Activated T-cell treated with anti-CD3 and anti-CD28 coated beads, Interleukin-2, amount 50 U/mL, for 24 hours (primary cell): ENCODE measurements at regions not wholly inside any gene's neighbourhood (a gene's known extent, or its start where the extent isn't known, plus 50 kb on each side); places are given as distances from the start of the nearest gene placed in this dataset.
"Not testable (repeated sequence)": the region's sequence is repeated elsewhere in the genome, so short reads cannot be mapped to it uniquely, and the experiment has no call there.

Experiments used
- DNase-seq: peaks from one replicate; pipeline ENCODE4 v3.0.0-alpha.2; 2020
- H3K27ac Mint-ChIP-seq: 2 replicates; pipeline ENCODE4 v1.8.0; 2020; ENCODE audit warnings: mild to moderate bottlenecking, mixed read lengths
- H3K27me3 Mint-ChIP-seq: 2 replicates; pipeline ENCODE4 v1.8.0; 2020; ENCODE audit warnings: mixed read lengths
- H3K36me3 Mint-ChIP-seq: 2 replicates; pipeline ENCODE4 v1.8.0; 2020; ENCODE audit warnings: low read depth, mixed read lengths
- H3K4me1 Mint-ChIP-seq: 2 replicates; pipeline ENCODE4 v1.8.0; 2020; ENCODE audit warnings: low read depth, mixed read lengths
- H3K4me3 Mint-ChIP-seq: 2 replicates; pipeline ENCODE4 v1.8.0; 2020; ENCODE audit warnings: mild to moderate bottlenecking, moderate library complexity, mixed read lengths
- H3K9me3 Mint-ChIP-seq: 2 replicates; pipeline ENCODE4 v1.8.0; 2020; ENCODE audit warnings: mixed read lengths

DNA sequence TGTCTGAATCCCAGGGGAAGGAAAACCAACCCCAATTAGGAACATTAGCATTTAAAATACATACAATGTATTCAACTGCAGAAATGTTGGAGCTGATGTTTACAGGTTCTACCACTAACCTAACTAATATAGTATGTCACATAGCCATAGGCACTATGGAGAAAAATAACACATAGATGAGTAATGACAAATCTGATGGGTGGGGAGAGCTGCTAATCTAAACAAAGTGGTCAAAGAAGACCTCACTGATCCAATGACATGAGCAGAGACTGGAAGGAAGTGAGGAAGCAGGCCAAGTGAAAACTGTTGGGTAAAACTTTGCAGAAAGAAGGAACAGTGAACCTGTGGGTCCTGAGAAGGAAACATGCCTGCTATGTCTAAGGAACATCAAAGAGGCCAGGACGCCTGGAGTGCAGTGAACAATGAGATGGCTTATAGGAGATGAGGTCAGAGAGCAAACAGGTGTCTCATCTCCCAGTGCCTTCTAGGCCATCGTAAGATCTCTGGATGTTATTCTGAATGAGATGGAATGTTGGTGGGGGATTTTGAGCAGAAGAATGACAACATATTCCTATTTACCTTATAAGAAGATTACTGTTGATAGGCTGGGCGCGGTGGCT, 135.7 kb downstream of the ALDH8A1 start:
- H3K27ac Mint-ChIP-seq, result no peak overlapping the region
- no peaks in the 10 kb centered on the region for H3K9me3 Mint-ChIP-seq
- H3K4me3 Mint-ChIP-seq, result no peak overlapping the region
- no peak for DNase-seq
- H3K36me3 Mint-ChIP-seq, result no peaks in the 10 kb centered on the region
- H3K27me3 Mint-ChIP-seq, result no peaks in the 10 kb centered on the region
- H3K4me1 Mint-ChIP-seq, result peaks cover under 1% of the 10 kb centered on the region

DNA sequence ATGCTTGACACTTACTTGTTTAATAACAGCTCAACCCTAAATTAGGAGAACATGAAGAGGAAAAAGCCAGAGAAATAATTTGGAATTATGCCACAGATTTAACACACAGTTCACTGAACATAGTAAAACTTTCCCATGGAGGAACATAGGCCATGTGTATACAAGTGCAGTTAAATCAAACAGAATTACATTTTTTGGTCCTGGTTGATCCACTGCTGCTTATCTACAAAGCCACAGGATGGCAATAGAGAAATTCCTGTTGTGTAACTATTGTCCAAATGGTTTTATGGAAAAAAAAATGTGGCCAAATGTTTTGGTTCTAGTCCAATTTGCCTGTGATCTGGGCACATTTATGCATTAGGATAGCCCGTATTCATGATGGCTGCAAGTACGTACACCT, 136.8 kb downstream of the ALDH8A1 start:
- no peaks in the 10 kb centered on the region for H3K27me3 Mint-ChIP-seq
- H3K4me3 Mint-ChIP-seq, result no peak overlapping the region
- H3K27ac Mint-ChIP-seq, result no peak overlapping the region
- no peaks in the 10 kb centered on the region for H3K36me3 Mint-ChIP-seq
- no peak for DNase-seq
- no peaks in the 10 kb centered on the region for H3K9me3 Mint-ChIP-seq
- H3K4me1 Mint-ChIP-seq, result no peaks in the 10 kb centered on the region

DNA sequence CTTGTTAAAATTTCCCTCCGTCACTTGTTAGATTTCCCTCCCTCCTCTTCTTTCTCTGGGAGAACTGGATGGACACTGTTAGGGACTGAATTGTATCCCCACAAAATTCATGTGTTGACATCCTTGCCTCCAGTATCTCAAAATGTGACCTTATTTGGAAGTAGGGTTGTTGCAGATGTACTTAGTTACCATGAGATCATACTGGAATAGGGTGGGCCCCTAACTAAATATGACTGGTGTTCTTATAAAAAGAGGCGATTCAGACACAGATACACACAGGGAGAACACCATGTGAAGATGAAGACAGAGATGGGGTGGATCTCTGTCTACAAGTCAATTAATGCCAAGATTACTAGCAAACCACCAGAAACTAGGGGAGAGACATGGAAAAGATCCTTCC, 139.5 kb downstream of the ALDH8A1 start:
- DNase-seq, result no peak
- Mint-ChIP-seq H3K4me1 (no peaks in the 10 kb centered on the region), H3K27ac (no peak overlapping the region), H3K9me3 (no peaks in the 10 kb centered on the region), H3K36me3 (no peaks in the 10 kb centered on the region), H3K27me3 (no peaks in the 10 kb centered on the region), H3K4me3 (no peak overlapping the region)

DNA sequence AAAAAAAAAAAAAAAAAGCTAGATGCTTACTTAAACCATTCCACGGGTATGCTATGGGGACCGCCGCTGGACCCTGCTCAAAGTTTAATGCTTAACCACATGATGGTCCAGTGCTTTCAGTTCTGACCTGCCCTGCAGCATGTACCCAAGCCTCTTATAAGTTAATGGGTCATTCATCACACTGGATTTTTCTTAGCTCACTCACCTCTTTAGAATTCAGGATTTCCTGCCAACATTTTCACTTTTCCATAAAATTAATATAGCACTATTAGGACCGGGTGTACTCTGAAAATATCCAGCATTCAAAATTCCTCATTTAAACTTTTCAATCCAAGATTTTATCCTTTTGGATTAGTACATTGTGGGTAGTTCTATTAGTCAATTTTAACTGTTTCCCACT, 140.8 kb downstream of the ALDH8A1 start:
- Mint-ChIP-seq H3K27me3 (no peaks in the 10 kb centered on the region), H3K4me3 (no peak overlapping the region)

DNA sequence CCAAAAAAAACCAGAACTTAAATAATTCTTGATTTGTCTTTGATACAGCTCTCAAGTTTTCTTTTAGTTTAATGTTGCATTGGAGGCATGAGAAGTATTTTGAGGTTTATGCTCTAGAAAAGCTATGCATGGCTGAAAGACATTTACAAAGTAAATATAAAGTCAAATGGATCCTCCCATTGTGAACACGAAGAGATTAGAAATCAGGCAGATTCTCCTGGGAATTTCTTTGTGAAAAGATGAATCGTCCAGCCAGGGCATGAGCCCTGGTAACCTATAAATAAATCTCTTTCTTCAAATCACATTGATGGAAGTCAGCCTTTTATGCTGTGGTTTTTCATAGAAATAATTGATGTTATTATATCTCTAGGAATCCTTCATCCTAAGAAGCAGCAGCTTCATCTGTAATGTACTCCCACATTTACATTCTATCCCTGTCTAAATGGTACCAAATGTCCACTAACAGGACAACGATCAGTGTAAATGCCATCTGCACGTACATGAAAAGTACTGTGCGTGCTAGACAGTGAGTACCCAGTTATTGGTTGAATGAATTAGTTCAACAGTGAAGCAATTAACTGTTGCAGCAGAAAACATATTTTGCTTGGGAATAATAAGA, 143.6 kb downstream of the ALDH8A1 start:
- H3K36me3 Mint-ChIP-seq, result no peaks in the 10 kb centered on the region
- H3K27me3 Mint-ChIP-seq, result no peaks in the 10 kb centered on the region
- H3K4me3 Mint-ChIP-seq, result no peak overlapping the region
- H3K27ac Mint-ChIP-seq, result no peak overlapping the region
- no peaks in the 10 kb centered on the region for H3K9me3 Mint-ChIP-seq
- no peaks in the 10 kb centered on the region for H3K4me1 Mint-ChIP-seq
- no peak for DNase-seq

More for the DNA sequence above, 140.8 kb downstream of the ALDH8A1 start:
- Mint-ChIP-seq H3K4me1 (no peaks in the 10 kb centered on the region), H3K36me3 (no peaks in the 10 kb centered on the region), H3K9me3 (no peaks in the 10 kb centered on the region), H3K27ac (no peak overlapping the region)
- DNase-seq, result no peak

DNA sequence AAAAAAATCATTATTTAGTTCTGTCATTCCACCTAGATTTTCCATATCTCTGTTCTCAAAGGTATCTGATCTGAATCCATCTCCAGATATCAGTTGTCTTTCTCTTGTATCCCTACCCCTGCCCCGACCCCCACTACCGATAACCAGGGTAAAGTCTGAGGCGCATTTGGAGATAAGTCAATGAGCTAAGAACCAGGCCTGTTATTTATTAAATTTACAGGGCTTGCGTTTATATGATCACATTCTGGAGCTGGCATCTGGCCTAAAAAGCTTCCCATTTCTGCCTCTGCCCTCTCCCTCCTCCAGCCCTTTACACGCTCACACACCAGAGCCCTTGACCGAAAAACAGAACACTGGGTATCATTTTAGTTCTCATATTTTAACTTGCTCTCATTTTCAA, 144.7 kb downstream of the ALDH8A1 start:
- no peak overlapping the region for H3K4me3 Mint-ChIP-seq
- H3K9me3 Mint-ChIP-seq, result no peaks in the 10 kb centered on the region
- H3K27ac Mint-ChIP-seq, result no peak overlapping the region
- no peaks in the 10 kb centered on the region for H3K36me3 Mint-ChIP-seq
- H3K4me1 Mint-ChIP-seq, result no peaks in the 10 kb centered on the region
- DNase-seq, result no peak
- H3K27me3 Mint-ChIP-seq, result no peaks in the 10 kb centered on the region

DNA sequence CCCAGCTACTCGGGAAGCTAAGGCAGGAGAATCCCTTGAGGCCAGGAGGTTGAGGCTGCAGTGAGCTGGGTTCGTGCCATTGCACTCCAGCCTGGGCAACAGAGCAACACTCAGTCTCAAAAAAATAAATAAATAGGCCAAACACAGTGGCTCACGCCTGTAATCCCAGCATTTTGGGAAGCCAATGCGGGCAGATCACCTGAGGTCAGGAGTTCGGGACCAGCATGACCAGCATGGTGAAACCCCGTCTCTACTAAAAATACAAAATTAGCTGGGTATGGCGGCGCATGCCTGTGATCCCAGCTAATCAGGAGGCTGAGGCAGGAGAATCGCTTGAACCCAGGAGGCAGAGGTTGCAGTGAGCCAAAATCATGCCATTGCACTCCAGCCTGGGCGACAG, 145.6 kb downstream of the ALDH8A1 start:
- H3K27ac Mint-ChIP-seq, H3K36me3 Mint-ChIP-seq, H3K4me1 Mint-ChIP-seq, H3K9me3 Mint-ChIP-seq, H3K27me3 Mint-ChIP-seq, DNase-seq, H3K4me3 Mint-ChIP-seq: not testable (repeated sequence)

DNA sequence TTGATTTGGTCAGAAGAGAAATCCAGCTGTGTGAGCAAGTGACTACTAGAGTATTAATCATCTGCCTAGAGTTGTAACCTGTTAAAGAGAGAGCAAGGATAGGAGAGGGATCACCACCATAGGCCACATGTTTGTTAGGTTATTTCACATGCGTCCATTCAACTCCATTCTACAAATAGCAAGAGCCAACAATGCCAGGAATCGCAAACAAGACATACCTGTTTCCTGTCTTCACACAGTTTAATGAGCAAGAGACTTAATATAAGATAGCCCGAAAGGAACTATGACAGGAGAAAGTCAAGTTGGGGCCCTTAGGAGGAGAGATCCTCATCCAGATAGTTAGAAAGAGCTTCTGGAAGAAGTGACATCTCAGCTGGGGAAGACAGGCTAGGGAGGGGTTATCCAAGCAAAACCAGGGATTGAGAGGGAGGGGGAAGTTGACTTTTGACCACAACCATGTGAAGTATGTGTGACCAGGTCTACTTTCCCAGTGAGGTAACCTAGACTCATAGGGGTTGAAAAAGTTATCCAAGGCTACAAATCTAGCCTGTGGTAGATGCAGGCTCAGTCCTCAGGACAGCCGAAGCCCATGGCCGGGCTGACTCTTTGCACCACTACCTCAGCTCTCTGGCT, 147.4 kb downstream of the ALDH8A1 start:
- H3K27ac Mint-ChIP-seq, result no peak overlapping the region
- H3K4me3 Mint-ChIP-seq, result no peak overlapping the region
- H3K4me1 Mint-ChIP-seq, result no peaks in the 10 kb centered on the region
- DNase-seq, result no peak
- H3K9me3 Mint-ChIP-seq, result no peaks in the 10 kb centered on the region
- H3K27me3 Mint-ChIP-seq, result no peaks in the 10 kb centered on the region
- H3K36me3 Mint-ChIP-seq, result no peaks in the 10 kb centered on the region

DNA sequence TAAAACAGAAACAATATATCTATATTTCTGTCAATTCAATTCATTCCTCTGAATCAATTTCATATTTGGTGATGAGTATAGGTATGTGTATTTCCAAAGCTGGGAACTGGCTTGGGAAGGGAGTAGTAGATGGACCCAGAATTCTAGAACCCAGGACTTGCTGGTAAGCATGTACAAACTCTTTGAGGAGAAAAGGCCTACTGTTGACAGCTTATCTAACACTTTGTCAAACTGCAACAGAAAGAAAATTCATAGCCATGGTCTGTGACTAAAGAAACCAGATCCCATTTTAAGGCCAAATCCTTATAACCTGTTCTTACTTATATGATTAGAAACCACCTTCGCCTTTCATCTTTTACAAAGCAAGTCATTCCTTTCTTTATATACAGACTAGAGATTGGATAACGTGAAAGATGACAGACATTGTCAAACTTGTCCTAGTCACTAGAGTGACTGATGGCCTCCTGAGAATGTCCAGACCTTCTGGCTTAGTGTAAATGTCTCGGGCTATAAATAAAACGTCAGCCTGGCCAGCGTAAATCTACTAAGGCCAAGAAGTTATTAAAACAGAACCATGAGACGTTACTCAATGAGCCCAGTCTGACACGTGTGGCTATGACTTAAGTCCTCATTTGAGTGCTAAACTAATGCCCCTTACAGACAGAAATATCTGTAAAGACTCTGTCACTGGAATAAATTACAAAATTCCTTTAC, 152.3 kb downstream of the ALDH8A1 start:
- H3K36me3 Mint-ChIP-seq, result no peaks in the 10 kb centered on the region

DNA sequence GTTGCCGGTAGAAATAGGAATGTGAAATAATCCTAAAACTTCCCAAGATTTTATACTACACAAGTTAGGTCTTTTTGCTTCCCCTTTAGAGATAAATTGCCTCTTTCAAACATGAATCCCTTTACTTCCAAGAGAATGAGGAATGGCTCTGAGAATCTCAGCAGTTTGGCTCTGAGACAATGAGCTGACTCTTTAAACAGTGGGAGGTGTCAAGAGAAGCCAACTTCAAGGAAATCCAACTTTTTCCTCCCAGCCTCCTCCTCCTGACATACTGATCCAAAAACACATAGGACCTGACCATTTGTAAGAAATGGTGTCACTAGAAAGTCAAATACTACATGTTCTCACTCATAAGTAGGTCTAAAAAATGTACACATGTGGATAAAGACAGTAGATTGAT, 154.2 kb downstream of the ALDH8A1 start:
- no peaks in the 10 kb centered on the region for H3K36me3 Mint-ChIP-seq
- no peaks in the 10 kb centered on the region for H3K4me1 Mint-ChIP-seq
- no peak overlapping the region for H3K4me3 Mint-ChIP-seq
- H3K27ac Mint-ChIP-seq, result no peak overlapping the region
- DNase-seq, result no peak
- peaks cover 3% of the 10 kb centered on the region for H3K27me3 Mint-ChIP-seq
- peaks cover 17% of the 10 kb centered on the region for H3K9me3 Mint-ChIP-seq

More for the DNA sequence above, 152.3 kb downstream of the ALDH8A1 start:
- H3K27ac Mint-ChIP-seq, result no peak overlapping the region
- DNase-seq, result no peak
- peaks cover 4% of the 10 kb centered on the region for H3K9me3 Mint-ChIP-seq
- H3K27me3 Mint-ChIP-seq, result no peaks in the 10 kb centered on the region
- H3K4me1 Mint-ChIP-seq, result no peaks in the 10 kb centered on the region
- no peak overlapping the region for H3K4me3 Mint-ChIP-seq

DNA sequence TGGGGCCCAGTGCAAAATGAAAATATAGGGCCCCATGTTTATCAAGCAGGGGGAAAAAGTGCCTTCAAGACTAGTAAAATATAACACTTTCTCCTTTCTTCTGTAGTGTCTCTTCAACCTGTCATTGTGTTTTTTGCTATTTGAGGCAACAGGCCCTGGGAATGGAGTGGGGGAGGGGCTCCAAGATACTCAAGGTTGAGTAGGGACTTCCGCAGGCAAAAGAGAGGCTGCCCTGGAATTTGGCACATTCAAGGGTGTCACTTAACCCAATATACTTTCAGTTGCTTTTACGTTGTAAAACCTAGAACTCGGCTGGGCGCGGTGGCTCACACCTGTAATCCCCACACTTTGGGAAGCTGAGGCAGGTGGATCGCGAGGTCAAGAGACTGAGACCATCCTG, 154.9 kb downstream of the ALDH8A1 start:
- Mint-ChIP-seq H3K4me1 (no peaks in the 10 kb centered on the region), H3K27me3 (peaks cover 10% of the 10 kb centered on the region), H3K4me3 (no peak overlapping the region), H3K9me3 (peaks cover 22% of the 10 kb centered on the region), H3K27ac (no peak overlapping the region), H3K36me3 (no peaks in the 10 kb centered on the region)
- no peak for DNase-seq

DNA sequence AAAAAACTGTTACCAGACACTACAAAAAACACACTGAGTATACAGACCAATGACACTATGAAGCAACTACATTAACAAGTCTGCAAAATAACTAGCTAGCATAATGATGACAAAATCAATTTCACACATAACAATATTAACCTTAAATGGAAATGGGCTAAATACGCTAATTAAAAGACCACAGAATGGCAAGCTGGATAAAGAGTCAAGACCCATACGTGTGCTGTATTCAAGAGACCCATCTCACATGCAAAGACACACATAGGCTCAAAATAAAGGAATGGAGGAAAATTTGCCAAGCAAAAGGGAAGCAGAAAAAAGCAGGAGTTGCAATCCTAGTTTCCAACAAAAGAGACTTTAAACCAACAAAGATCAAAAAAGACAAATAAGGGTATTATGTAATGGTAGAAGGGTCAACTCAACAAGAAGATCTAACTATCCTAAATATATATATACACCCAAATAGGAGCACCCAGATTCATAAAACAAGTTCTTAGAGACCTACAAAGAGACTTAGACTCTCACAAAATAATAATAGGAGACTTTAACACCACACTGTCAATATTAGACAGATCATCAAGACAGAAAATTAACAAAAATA, 158.6 kb downstream of the ALDH8A1 start:
- Mint-ChIP-seq H3K27me3 (peaks cover 14% of the 10 kb centered on the region), H3K9me3 (peaks cover 22% of the 10 kb centered on the region)
- H3K27ac Mint-ChIP-seq, DNase-seq, H3K4me3 Mint-ChIP-seq, H3K4me1 Mint-ChIP-seq, H3K36me3 Mint-ChIP-seq: not testable (repeated sequence)

DNA sequence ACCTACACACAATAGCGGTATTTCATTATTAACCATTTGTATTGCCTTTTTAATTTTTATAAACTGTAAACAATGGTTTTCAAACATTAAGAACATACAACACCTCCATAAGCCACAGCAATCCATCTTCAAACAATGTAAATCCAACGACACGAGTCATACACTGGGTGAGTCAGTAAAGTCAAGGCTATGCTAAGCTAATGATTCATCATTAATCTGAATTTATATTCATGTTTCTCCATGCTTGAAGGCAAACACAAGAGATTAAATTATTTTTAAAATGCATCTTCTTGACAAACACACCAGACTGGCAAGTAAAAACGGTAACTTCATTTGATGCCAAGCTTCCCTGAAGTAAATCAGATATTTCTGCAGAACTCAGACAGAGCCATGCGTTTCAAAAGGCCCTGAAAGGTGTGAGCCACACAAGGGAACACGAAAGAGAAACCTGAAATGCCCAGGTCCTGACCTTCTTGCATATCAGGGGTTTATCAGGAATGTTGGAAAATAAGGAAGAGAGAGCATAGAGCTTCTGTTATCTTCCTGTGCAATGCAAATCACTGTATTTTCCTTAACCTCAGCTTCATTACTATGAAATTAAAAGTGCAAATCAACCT, 162.5 kb downstream of the ALDH8A1 start:
- H3K27me3 Mint-ChIP-seq, result peaks cover 14% of the 10 kb centered on the region
- no peaks in the 10 kb centered on the region for H3K4me1 Mint-ChIP-seq
- H3K9me3 Mint-ChIP-seq, result peaks cover 17% of the 10 kb centered on the region
- no peak for DNase-seq
- no peaks in the 10 kb centered on the region for H3K36me3 Mint-ChIP-seq
- H3K4me3 Mint-ChIP-seq, result no peak overlapping the region
- H3K27ac Mint-ChIP-seq, result no peak overlapping the region

DNA sequence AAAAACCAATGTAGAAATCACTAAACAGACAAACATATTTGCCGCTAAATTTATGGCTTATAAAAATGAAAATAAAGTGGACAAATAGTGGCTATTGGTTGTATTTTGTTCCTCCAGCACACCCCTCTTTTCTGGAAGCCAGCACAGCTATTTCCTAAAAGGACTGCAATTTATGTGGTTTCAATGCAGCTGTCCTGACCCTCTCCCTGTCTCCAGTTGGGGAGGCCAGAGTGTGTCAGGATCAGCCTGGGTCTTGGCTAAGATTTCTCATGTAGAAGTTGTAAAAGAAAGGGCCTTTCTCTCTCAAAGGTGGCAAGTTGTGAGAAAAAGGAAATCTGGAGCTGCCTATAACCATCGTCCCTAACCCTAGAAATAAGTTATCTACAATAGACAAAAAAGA, 165.6 kb downstream of the ALDH8A1 start:
- no peak overlapping the region for H3K4me3 Mint-ChIP-seq
- no peak for DNase-seq
- peaks cover 4% of the 10 kb centered on the region for H3K27me3 Mint-ChIP-seq
- H3K9me3 Mint-ChIP-seq, result peaks cover under 1% of the 10 kb centered on the region
- no peak overlapping the region for H3K27ac Mint-ChIP-seq
- H3K36me3 Mint-ChIP-seq, result no peaks in the 10 kb centered on the region
- H3K4me1 Mint-ChIP-seq, result no peaks in the 10 kb centered on the region
